Uterus (tissue), 3 donors: ENCODE measurements at regions not wholly inside any gene's neighbourhood (a gene's known extent, or its start where the extent isn't known, plus 50 kb on each side); places are given as distances from the start of the nearest gene placed in this dataset.

ENCODE experiments used
- DNase-seq, 2 donors: peaks; one replicate each; pipeline ENCODE4 v3.0.0-alpha.2; 2019 to 2020
- H3K27ac ChIP-seq, 2 donors: fragments of 200-600 bp; sonication (generic); 1 replicate in 1 of 2; 2 replicates in 1 of 2; pipeline ENCODE4 v1.5.1; 2016 to 2018
- H3K27me3 ChIP-seq, 2 donors: fragments of 200-600 bp; sonication (generic); one replicate each; pipeline ENCODE4 v1.5.1; 2018 to 2019; ENCODE audit warnings: control low read depth in 1 of 2
- H3K36me3 ChIP-seq, 2 donors: fragments of 200-600 bp; sonication (generic); one replicate each; pipeline ENCODE4 v1.5.1; 2019; ENCODE audit warnings: control low read depth in 1 of 2
- H3K4me1 ChIP-seq, 2 donors: fragments of 200-600 bp; sonication (generic); one replicate each; pipeline ENCODE4 v1.5.1; 2018 to 2019; ENCODE audit warnings: control low read depth in 1 of 2
- H3K4me3 ChIP-seq, 2 donors: fragments of 200-600 bp; sonication (generic); 1 replicate in 1 of 2; 2 replicates in 1 of 2; pipeline ENCODE4 v1.5.1; 2018 to 2019; ENCODE audit warnings: mild to moderate bottlenecking in 1 of 2
- H3K9me3 ChIP-seq, 2 donors: fragments of 200-600 bp; sonication (generic); one replicate each; pipeline ENCODE4 v1.5.1; 2019; ENCODE audit warnings: control low read depth in 1 of 2
- CTCF ChIP-seq, 4 experiments: fragments of 200-600 bp in 2 of 4; fragments of 450-650 bp in 2 of 4; sonication (generic) in 2 of 4; IDR thresholded peaks; one replicate each; pipeline ENCODE4 v1.5.1; 2016 to 2019; ENCODE audit warnings: antibody characterized with exemption in 4 of 4, mild to moderate bottlenecking in 2 of 4, moderate library complexity in 1 of 4
- POLR2A ChIP-seq, 2 donors: fragments of 450-650 bp; IDR thresholded peaks; one replicate each; pipeline ENCODE4 v1.6.1; 2016; ENCODE audit warnings: antibody characterized with exemption in 2 of 2, mild to moderate bottlenecking in 1 of 2, moderate library complexity in 1 of 2
- intact Hi-C: fragments of 100-400 bp; cut with DNase I; formaldehyde crosslinking; loops from one replicate; pipeline ENCODE4 v1.15.1; 2023; ENCODE audit warnings: low total_unique reads
- donor health status: DM: yes; HTN: yes; CAD: no.

GRCh38 chr1:30403726-30404125 is 319.7 kb downstream of the MATN1 start:
- DNase-seq = no peak
- intact Hi-C loops = no loop called here

GRCh38 chr1:30403061-30403645 is 320.2 kb downstream of the MATN1 start:
- Histone ChIP-seq H3K9me3 (no peaks in the 10 kb centered on the region), H3K4me3 (no peak overlapping the region), H3K36me3 (no peaks in the 10 kb centered on the region), H3K27me3 (no peaks in the 10 kb centered on the region), H3K4me1 (no peaks in the 10 kb centered on the region), H3K27ac (no peak overlapping the region)
- TF ChIP-seq CTCF (IDR thresholded peaks at IDR 0.05) = no peak
- no peak for TF ChIP-seq POLR2A (IDR thresholded peaks at IDR 0.05)
- intact Hi-C loops = no loop called here
- no peak for DNase-seq

More at GRCh38 chr1:30403726-30404125, 319.7 kb downstream of the MATN1 start:
- H3K27me3 ChIP-seq = no peaks in the 10 kb centered on the region
- H3K36me3 ChIP-seq = no peaks in the 10 kb centered on the region
- H3K9me3 ChIP-seq = no peaks in the 10 kb centered on the region
- no peak overlapping the region for H3K27ac ChIP-seq
- H3K4me3 ChIP-seq = no peak overlapping the region
- no peaks in the 10 kb centered on the region for H3K4me1 ChIP-seq
- TF ChIP-seq CTCF (IDR thresholded peaks at IDR 0.05) (no peak), POLR2A (IDR thresholded peaks at IDR 0.05) (no peak)

DNA sequence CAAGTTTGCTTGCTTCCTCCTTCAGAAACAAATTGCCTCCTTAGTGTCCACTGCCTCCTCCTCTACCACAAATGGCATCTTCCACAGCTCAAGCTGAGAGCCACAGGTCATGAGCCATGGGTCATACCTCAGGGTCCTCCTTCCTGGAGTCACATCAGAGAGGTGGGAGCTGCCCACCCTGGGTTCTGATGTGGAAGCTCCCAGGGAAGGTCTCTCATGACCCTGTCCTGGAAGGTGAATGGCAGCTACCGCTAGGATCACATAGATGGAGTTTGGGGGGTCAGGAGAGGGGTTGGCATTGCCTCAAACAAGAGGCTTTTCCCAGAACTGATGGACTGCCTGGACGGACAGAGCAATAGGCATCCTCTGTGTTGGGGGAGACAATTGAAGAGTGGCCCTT is 321.4 kb downstream of the MATN1 start:
- intact Hi-C loops = no loop called here
- Histone ChIP-seq H3K27me3 (no peaks in the 10 kb centered on the region), H3K27ac (no peak overlapping the region), H3K4me1 (no peaks in the 10 kb centered on the region), H3K4me3 (no peak overlapping the region), H3K9me3 (no peaks in the 10 kb centered on the region), H3K36me3 (no peaks in the 10 kb centered on the region)
- TF ChIP-seq POLR2A (IDR thresholded peaks at IDR 0.05) = no peak
- TF ChIP-seq CTCF (IDR thresholded peaks at IDR 0.05) = no peak
- DNase-seq = no peak

- TF ChIP-seq CTCF (IDR thresholded peaks at IDR 0.05) = no peak
- TF ChIP-seq POLR2A (IDR thresholded peaks at IDR 0.05) = no peak
- DNase-seq = no peak
Measured at GRCh38 chr1:30400507-30400906, 322.9 kb downstream of the MATN1 start.

GRCh38 chr1:30399026-30399425 is 324.4 kb downstream of the MATN1 start:
- no peak overlapping the region for H3K27ac ChIP-seq
- no peaks in the 10 kb centered on the region for H3K9me3 ChIP-seq
- H3K36me3 ChIP-seq = peaks cover 0 to 3% of the 10 kb centered on the region in 2 donors
- DNase-seq = no peak
- no peak for TF ChIP-seq POLR2A (IDR thresholded peaks at IDR 0.05)
- intact Hi-C loops = no loop called here
- no peaks in the 10 kb centered on the region for H3K27me3 ChIP-seq
- no peaks in the 10 kb centered on the region for H3K4me1 ChIP-seq
- no peak overlapping the region for H3K4me3 ChIP-seq

More at GRCh38 chr1:30400507-30400906, 322.9 kb downstream of the MATN1 start:
- H3K27ac ChIP-seq = no peak overlapping the region
- no peak overlapping the region for H3K4me3 ChIP-seq
- H3K27me3 ChIP-seq = no peaks in the 10 kb centered on the region
- intact Hi-C loops = no loop called here
- H3K36me3 ChIP-seq = no peaks in the 10 kb centered on the region
- no peaks in the 10 kb centered on the region for H3K4me1 ChIP-seq
- no peaks in the 10 kb centered on the region for H3K9me3 ChIP-seq

DNA sequence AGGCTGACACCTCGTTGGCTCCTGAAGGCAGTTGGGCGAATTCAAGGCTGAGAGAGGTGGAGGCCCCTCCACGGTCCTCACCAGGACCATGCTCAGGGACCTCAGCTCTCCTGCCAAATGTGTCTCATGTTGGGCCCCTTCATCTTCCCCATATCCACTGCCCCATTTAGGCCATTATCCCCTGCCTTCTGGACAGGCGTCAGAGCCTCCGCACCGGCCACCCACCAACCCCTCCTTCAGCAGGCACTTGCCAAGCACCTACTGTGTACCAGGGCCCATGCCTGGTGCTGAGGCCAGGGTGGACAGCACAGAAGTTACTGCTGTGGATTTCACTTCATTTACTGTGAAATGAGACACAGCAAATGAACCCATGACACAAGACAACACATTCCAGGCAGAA is 325.8 kb downstream of the MATN1 start:
- Histone ChIP-seq H3K27ac (no peak overlapping the region), H3K36me3 (peaks cover 0 to 3% of the 10 kb centered on the region in 2 donors), H3K27me3 (peaks cover 0 to under 1% of the 10 kb centered on the region in 2 donors), H3K4me1 (no peaks in the 10 kb centered on the region), H3K4me3 (no peak overlapping the region), H3K9me3 (no peaks in the 10 kb centered on the region)
- intact Hi-C loops = no loop called here
- TF ChIP-seq POLR2A (IDR thresholded peaks at IDR 0.05) (no peak), CTCF (IDR thresholded peaks at IDR 0.05) (no peak)
- no peak for DNase-seq
